Lower leg skin (tissue), 4 donors: ENCODE measurements at regions not wholly inside any gene's neighbourhood (a gene's known extent, or its start where the extent isn't known, plus 50 kb on each side); places are given as distances from the start of the nearest gene placed in this dataset.

ENCODE experiments used
- DNase-seq, 2 donors: peaks; one replicate each; pipeline ENCODE4 v3.0.0-alpha.2; 2019; ENCODE audit warnings: low spot score in 2 of 2
- H3K4me3 ChIP-seq: fragments of 200-600 bp; sonication (generic); 2 replicates; pipeline ENCODE4 v1.5.1; 2017; ENCODE audit warnings: mild to moderate bottlenecking, low read depth; ENCODE audit not compliant: poor library complexity, severe bottlenecking
- CTCF ChIP-seq, 3 donors: fragments of 450-650 bp; IDR thresholded peaks; one replicate each; pipeline ENCODE4 v1.5.1; 2016; ENCODE audit warnings: antibody characterized with exemption in 3 of 3, mild to moderate bottlenecking in 3 of 3, moderate library complexity in 2 of 3
- POLR2A ChIP-seq, 2 donors: fragments of 450-650 bp; IDR thresholded peaks; one replicate each; pipeline ENCODE4 v1.6.1; 2016 to 2017; ENCODE audit warnings: antibody characterized with exemption in 2 of 2, mild to moderate bottlenecking in 1 of 2, moderate library complexity in 1 of 2
- WGBS, 2 donors: methylation state at CpG; one replicate each; pipeline ENCODE4 v1.1.5; 2018; 5-methylcytosine and 5-hydroxymethylcytosine counted together
- intact Hi-C: fragments of 100-400 bp; cut with DNase I; formaldehyde crosslinking; loops from one replicate; pipeline ENCODE4 v1.15.0; 2023; ENCODE audit warnings: low total_unique reads

GRCh38 chr2:239890206-239890746, 134.9 kb downstream of the NDUFA10 start:
- DNase-seq: peak in 1 of 2 donors; percentile 67
- H3K4me3 ChIP-seq: no peak overlapping the region
- intact Hi-C loops: no loop called here
- TF ChIP-seq POLR2A (IDR thresholded peaks at IDR 0.05): no peak
- WGBS, 2 donors: 92 to 94% methylated on average over 9 of the region's 9 CpGs

- TF ChIP-seq CTCF (IDR thresholded peaks at IDR 0.05) (no peak), POLR2A (IDR thresholded peaks at IDR 0.05) (no peak)
- no peak overlapping the region for H3K4me3 ChIP-seq
- peak in 1 of 2 donors; percentile 80 for DNase-seq
- WGBS, 2 donors: 78% methylated on average over 9 of the region's 9 CpGs
- intact Hi-C loops: loop anchor here (10.0 kb wide), 1 partner anchor 855 kb away; no protein-coding TSS in a partner anchor
Measured at GRCh38 chr2:239889641-239890121, 135.5 kb downstream of the NDUFA10 start.

GRCh38 chr2:239887604-239888003, 137.5 kb downstream of the NDUFA10 start:
- intact Hi-C loops: loop anchor here (1.0 to 10.0 kb wide), 2 partner anchors 44 to 853 kb away; no protein-coding TSS in a partner anchor
- no peak for TF ChIP-seq POLR2A (IDR thresholded peaks at IDR 0.05)
- TF ChIP-seq CTCF (IDR thresholded peaks at IDR 0.05): no peak
- WGBS, 2 donors: 71 to 74% methylated on average over 2 of the region's 2 CpGs

GRCh38 chr2:239886781-239887180, 138.4 kb downstream of the NDUFA10 start:
- intact Hi-C loops: loop anchor here (10.0 kb wide), 1 partner anchor 852 kb away; no protein-coding TSS in a partner anchor
- TF ChIP-seq CTCF (IDR thresholded peaks at IDR 0.05): no peak
- TF ChIP-seq POLR2A (IDR thresholded peaks at IDR 0.05): no peak
- no peak overlapping the region for H3K4me3 ChIP-seq
- no peak for DNase-seq

More at GRCh38 chr2:239887604-239888003, 137.5 kb downstream of the NDUFA10 start:
- DNase-seq: no peak
- H3K4me3 ChIP-seq: no peak overlapping the region

- no peak overlapping the region for H3K4me3 ChIP-seq
- no peak for TF ChIP-seq CTCF (IDR thresholded peaks at IDR 0.05)
- TF ChIP-seq POLR2A (IDR thresholded peaks at IDR 0.05): no peak
- DNase-seq: no peak
- intact Hi-C loops: loop anchor here (10.0 kb wide), 1 partner anchor 850 kb away; no protein-coding TSS in a partner anchor
- WGBS, 2 donors: 96% methylated on average over 2 of the region's 2 CpGs
Measured at GRCh38 chr2:239884875-239885274, 140.3 kb downstream of the NDUFA10 start.

- 98 to 100% methylated on average over 3 to 5 of the region's 5 CpGs for WGBS, 2 donors
- no peak overlapping the region for H3K4me3 ChIP-seq
- DNase-seq: peak in 1 of 2 donors; percentile 29
- TF ChIP-seq CTCF (IDR thresholded peaks at IDR 0.05): no peak
- TF ChIP-seq POLR2A (IDR thresholded peaks at IDR 0.05): no peak
- intact Hi-C loops: loop anchor here (10.0 kb wide), 1 partner anchor 849 kb away; no protein-coding TSS in a partner anchor
Measured at GRCh38 chr2:239884051-239884405, 141.1 kb downstream of the NDUFA10 start.
